HG03457 (cell line): ENCODE measurements at regions not wholly inside any gene's neighbourhood (a gene's known extent, or its start where the extent isn't known, plus 50 kb on each side); places are given as distances from the start of the nearest gene placed in this dataset.
"Not testable (repeated sequence)": the region's sequence is repeated elsewhere in the genome, so short reads cannot be mapped to it uniquely, and the experiment has no call there.

Source experiments
- ATAC-seq: cut with Tn5 transposase; IDR thresholded peaks from one replicate; pipeline ENCODE4 v1.9.1; 2021; ENCODE audit warnings: moderate number of reproducible peaks; ENCODE audit not compliant: unreplicated experiment

- ATAC-seq, result not testable (repeated sequence)
These were observed 357.5 kb downstream of the CNTNAP3B start for GRCh38 chr9:41771693-41772092.

- ATAC-seq, result not testable (repeated sequence)
These were observed 374.4 kb downstream of the CNTNAP3B start for GRCh38 chr9:41754822-41755221.

- ATAC-seq, result not testable (repeated sequence)
These were observed 374.8 kb downstream of the CNTNAP3B start for GRCh38 chr9:41754403-41754802.

- ATAC-seq, result not testable (repeated sequence)
These were observed 387.3 kb downstream of the CNTNAP3B start for GRCh38 chr9:41741897-41742296.

GRCh38 chr9:41741173-41741572 lies 388.1 kb downstream of the CNTNAP3B start:
- ATAC-seq, result not testable (repeated sequence)

- not testable (repeated sequence) for ATAC-seq
These were observed 390.5 kb downstream of the CNTNAP3B start for GRCh38 chr9:41738681-41739080.

- not testable (repeated sequence) for ATAC-seq
These were observed 430.0 kb downstream of the CNTNAP3B start for GRCh38 chr9:41699190-41699589.

- ATAC-seq, result not testable (repeated sequence)
These were observed 432.1 kb downstream of the CNTNAP3B start for GRCh38 chr9:41697080-41697479.

- ATAC-seq, result not testable (repeated sequence)
These were observed 449.9 kb downstream of the CNTNAP3B start for GRCh38 chr9:41679312-41679711.

GRCh38 chr9:41663497-41664036 lies 465.7 kb downstream of the CNTNAP3B start:
- ATAC-seq, result not testable (repeated sequence)

- ATAC-seq, result not testable (repeated sequence)
These were observed 469.6 kb upstream of the ZNG1F start for GRCh38 chr9:41658706-41659105.

- not testable (repeated sequence) for ATAC-seq
These were observed 469.0 kb upstream of the ZNG1F start for GRCh38 chr9:41658116-41658515.

- ATAC-seq, result not testable (repeated sequence)
These were observed 468.0 kb upstream of the ZNG1F start for GRCh38 chr9:41657141-41657540.

- not testable (repeated sequence) for ATAC-seq
These were observed 466.0 kb upstream of the ZNG1F start for GRCh38 chr9:41655071-41655554.

- not testable (repeated sequence) for ATAC-seq
These were observed 465.2 kb upstream of the ZNG1F start for GRCh38 chr9:41654349-41654748.

GRCh38 chr9:41653560-41654340 lies 464.6 kb upstream of the ZNG1F start:
- not testable (repeated sequence) for ATAC-seq

GRCh38 chr9:41652800-41653199 lies 463.7 kb upstream of the ZNG1F start:
- ATAC-seq, result not testable (repeated sequence)

GRCh38 chr9:41652100-41652713 lies 463.1 kb upstream of the ZNG1F start:
- ATAC-seq, result not testable (repeated sequence)

- ATAC-seq, result not testable (repeated sequence)
These were observed 461.0 kb upstream of the ZNG1F start for GRCh38 chr9:41650086-41650485.

- not testable (repeated sequence) for ATAC-seq
These were observed 459.4 kb upstream of the ZNG1F start for GRCh38 chr9:41648564-41648963.

GRCh38 chr9:41646246-41646645 lies 457.1 kb upstream of the ZNG1F start:
- ATAC-seq, result not testable (repeated sequence)
